Smooth muscle cell (in vitro differentiated cells): ENCODE measurements at regions not wholly inside any gene's neighbourhood (a gene's known extent, or its start where the extent isn't known, plus 50 kb on each side); places are given as distances from the start of the nearest gene placed in this dataset.

Experiments
- DNase-seq: peaks from one replicate; lab custom pipeline; 2025; ENCODE audit not compliant: unreplicated experiment; lab: John Stamatoyannopoulos, UW
- H2AFZ ChIP-seq: fragments of 200-600 bp; sonication (generic); 2 replicates; pipeline ENCODE4 v1.6.0; 2016; ENCODE audit warnings: antibody characterized with exemption, low read depth, mild to moderate bottlenecking
- H3F3A ChIP-seq: fragments of 200-600 bp; sonication (generic); 2 replicates; pipeline ENCODE4 v1.6.0; 2017; ENCODE audit warnings: antibody characterized with exemption, low read depth
- H3K27ac ChIP-seq: fragments of 200-600 bp; sonication (generic); 2 replicates; pipeline ENCODE4 v1.5.1; 2016; ENCODE audit warnings: low read depth, mild to moderate bottlenecking
- H3K27me3 ChIP-seq: fragments of 200-600 bp; sonication (generic); 2 replicates; pipeline ENCODE4 v1.6.1; 2016; ENCODE audit warnings: low read depth, mild to moderate bottlenecking
- H3K36me3 ChIP-seq: fragments of 200-600 bp; sonication (generic); 2 replicates; pipeline ENCODE4 v1.5.1; 2016; ENCODE audit warnings: low read depth
- H3K4me1 ChIP-seq: fragments of 200-600 bp; sonication (generic); 2 replicates; pipeline ENCODE4 v1.5.1; 2016; ENCODE audit warnings: low read depth
- H3K4me2 ChIP-seq: fragments of 200-600 bp; sonication (generic); 2 replicates; pipeline ENCODE4 v1.6.0; 2016; ENCODE audit warnings: mild to moderate bottlenecking
- H3K4me3 ChIP-seq: fragments of 200-600 bp; sonication (generic); 2 replicates; pipeline ENCODE4 v1.5.1; 2016; ENCODE audit warnings: mild to moderate bottlenecking
- H3K79me2 ChIP-seq: fragments of 200-600 bp; sonication (generic); 2 replicates; pipeline ENCODE4 v1.6.0; 2016; ENCODE audit warnings: low read depth, mild to moderate bottlenecking
- H3K9ac ChIP-seq: fragments of 200-600 bp; sonication (generic); 2 replicates; pipeline ENCODE4 v1.6.0; 2016; ENCODE audit warnings: low read depth
- H3K9me3 ChIP-seq: fragments of 200-600 bp; sonication (generic); replicated peaks from 2 replicates; pipeline ENCODE4 v1.5.1; 2016; ENCODE audit warnings: low read depth
- H4K20me1 ChIP-seq: fragments of 200-600 bp; sonication (generic); 2 replicates; pipeline ENCODE4 v1.6.0; 2016; ENCODE audit warnings: low read depth
- WGBS: methylation state at CpG from one replicate; pipeline ENCODE4 v1.1.7; 2016; ENCODE audit warnings: low lambda C conversion rate; 5-methylcytosine and 5-hydroxymethylcytosine counted together
- TF ChIP-seq, protein P1 (sequence below): fragments of 200-600 bp; sonication (generic); IDR thresholded peaks from 2 replicates; pipeline ENCODE4 v1.5.1; 2017; ENCODE audit warnings: borderline replicate concordance, mild to moderate bottlenecking, antibody characterized with exemption; ENCODE audit not compliant: insufficient read depth, poor library complexity, severe bottlenecking

- Histone ChIP-seq H2AFZ (no peak overlapping the region), H3K36me3 (no peaks in the 10 kb centered on the region), H4K20me1 (no peaks in the 10 kb centered on the region), H3K27ac (no peak overlapping the region), H3K4me3 (no peak overlapping the region), H3K79me2 (no peaks in the 10 kb centered on the region), H3K9ac (no peak overlapping the region), H3F3A (no peaks in the 10 kb centered on the region), H3K4me2 (no peak overlapping the region), H3K27me3 (no peaks in the 10 kb centered on the region), H3K9me3 (no peaks in the 10 kb centered on the region), H3K4me1 (no peaks in the 10 kb centered on the region)
- WGBS, result 91% methylated on average over 4 of the region's 4 CpGs
- TF ChIP-seq, protein P1, sequence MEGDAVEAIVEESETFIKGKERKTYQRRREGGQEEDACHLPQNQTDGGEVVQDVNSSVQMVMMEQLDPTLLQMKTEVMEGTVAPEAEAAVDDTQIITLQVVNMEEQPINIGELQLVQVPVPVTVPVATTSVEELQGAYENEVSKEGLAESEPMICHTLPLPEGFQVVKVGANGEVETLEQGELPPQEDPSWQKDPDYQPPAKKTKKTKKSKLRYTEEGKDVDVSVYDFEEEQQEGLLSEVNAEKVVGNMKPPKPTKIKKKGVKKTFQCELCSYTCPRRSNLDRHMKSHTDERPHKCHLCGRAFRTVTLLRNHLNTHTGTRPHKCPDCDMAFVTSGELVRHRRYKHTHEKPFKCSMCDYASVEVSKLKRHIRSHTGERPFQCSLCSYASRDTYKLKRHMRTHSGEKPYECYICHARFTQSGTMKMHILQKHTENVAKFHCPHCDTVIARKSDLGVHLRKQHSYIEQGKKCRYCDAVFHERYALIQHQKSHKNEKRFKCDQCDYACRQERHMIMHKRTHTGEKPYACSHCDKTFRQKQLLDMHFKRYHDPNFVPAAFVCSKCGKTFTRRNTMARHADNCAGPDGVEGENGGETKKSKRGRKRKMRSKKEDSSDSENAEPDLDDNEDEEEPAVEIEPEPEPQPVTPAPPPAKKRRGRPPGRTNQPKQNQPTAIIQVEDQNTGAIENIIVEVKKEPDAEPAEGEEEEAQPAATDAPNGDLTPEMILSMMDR, result no peak
- DNase-seq, result no peak
Observed at GRCh38 chr20:56868746-56869145, 239.6 kb downstream of the TFAP2C start.

DNA sequence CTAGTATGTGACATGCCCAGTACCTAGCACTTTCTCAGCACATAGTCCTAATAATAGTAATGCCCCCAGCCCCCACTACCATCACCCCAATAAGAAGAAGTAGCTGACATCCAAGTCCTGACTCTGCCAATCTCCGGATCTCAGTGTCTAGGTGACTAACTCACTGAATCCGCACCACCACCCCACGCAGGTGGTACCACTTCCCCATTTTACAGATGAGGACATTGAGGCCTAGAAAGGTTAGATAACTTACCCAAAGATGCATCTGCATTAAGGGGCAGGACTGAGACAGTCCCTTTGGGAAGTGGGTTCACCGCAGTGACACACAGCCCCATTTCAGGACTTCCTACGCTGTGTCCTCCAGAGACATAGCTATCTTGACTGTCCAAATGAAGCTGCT is 241.2 kb downstream of the TFAP2C start:
- H3K9ac ChIP-seq, result no peak overlapping the region
- no peak for DNase-seq
- no peaks in the 10 kb centered on the region for H3K27me3 ChIP-seq
- H3K4me1 ChIP-seq, result no peaks in the 10 kb centered on the region
- H3K36me3 ChIP-seq, result no peaks in the 10 kb centered on the region
- no peak overlapping the region for H2AFZ ChIP-seq
- H3K9me3 ChIP-seq, result no peaks in the 10 kb centered on the region
- H3F3A ChIP-seq, result no peaks in the 10 kb centered on the region
- WGBS, result 94% methylated on average over 5 of the region's 5 CpGs
- TF ChIP-seq, protein P1, result no peak
- H4K20me1 ChIP-seq, result no peaks in the 10 kb centered on the region
- no peak overlapping the region for H3K27ac ChIP-seq
- no peak overlapping the region for H3K4me2 ChIP-seq
- H3K4me3 ChIP-seq, result no peak overlapping the region
- H3K79me2 ChIP-seq, result no peaks in the 10 kb centered on the region

- no peaks in the 10 kb centered on the region for H3K27me3 ChIP-seq
- H4K20me1 ChIP-seq, result no peaks in the 10 kb centered on the region
- no peaks in the 10 kb centered on the region for H3K36me3 ChIP-seq
- WGBS, result 79% methylated on average over 11 of the region's 11 CpGs
- H3F3A ChIP-seq, result no peaks in the 10 kb centered on the region
- no peak overlapping the region for H3K4me2 ChIP-seq
- H3K4me3 ChIP-seq, result no peak overlapping the region
- no peak for DNase-seq
- TF ChIP-seq, protein P1, result no peak
- H3K4me1 ChIP-seq, result no peaks in the 10 kb centered on the region
- H3K9ac ChIP-seq, result no peak overlapping the region
- no peaks in the 10 kb centered on the region for H3K9me3 ChIP-seq
- H3K27ac ChIP-seq, result no peak overlapping the region
- H2AFZ ChIP-seq, result no peak overlapping the region
- H3K79me2 ChIP-seq, result no peaks in the 10 kb centered on the region
Observed at GRCh38 chr20:56871691-56872090, 242.6 kb downstream of the TFAP2C start.

- H3K27me3 ChIP-seq, result no peaks in the 10 kb centered on the region
- no peaks in the 10 kb centered on the region for H3K79me2 ChIP-seq
- no peaks in the 10 kb centered on the region for H3K4me1 ChIP-seq
- H3K36me3 ChIP-seq, result no peaks in the 10 kb centered on the region
- H2AFZ ChIP-seq, result no peak overlapping the region
- H3K4me2 ChIP-seq, result no peak overlapping the region
- TF ChIP-seq, protein P1, result no peak
- no peak for DNase-seq
- no peak overlapping the region for H3K27ac ChIP-seq
- 92% methylated on average over 11 of the region's 11 CpGs for WGBS
- H4K20me1 ChIP-seq, result no peaks in the 10 kb centered on the region
- H3K9me3 ChIP-seq, result no peaks in the 10 kb centered on the region
- no peaks in the 10 kb centered on the region for H3F3A ChIP-seq
- H3K4me3 ChIP-seq, result no peak overlapping the region
- no peak overlapping the region for H3K9ac ChIP-seq
Observed at GRCh38 chr20:56872620-56873458, 243.7 kb downstream of the TFAP2C start.
